Kidney (tissue), 13 donors: ENCODE measurements at regions not wholly inside any gene's neighbourhood (a gene's known extent, or its start where the extent isn't known, plus 50 kb on each side); places are given as distances from the start of the nearest gene placed in this dataset.

Experiments
- DNase-seq, 5 donors: peaks; one replicate each; pipeline ENCODE4 v3.0.0-alpha.2; 2013 to 2020
- FAIRE-seq: peaks from 2 replicates; lab custom pipeline; 2012; peaks lifted over from hg19 to GRCh38; lab: Jason Lieb, UNC
- H3K27ac ChIP-seq, 2 donors: one replicate each; pipeline ENCODE4 v1.7.0; 2013; ENCODE audit warnings: low read depth in 2 of 2, low read length in 2 of 2, inconsistent platforms in 1 of 2
- H3K27me3 ChIP-seq: one replicate; pipeline ENCODE4 v1.7.1; 2013; ENCODE audit warnings: low read length, inconsistent platforms; ENCODE audit not compliant: control insufficient read depth, insufficient read depth
- H3K36me3 ChIP-seq, 3 donors: one replicate each; pipeline versions ENCODE4 v1.7.0 to v1.7.1; 2013; ENCODE audit warnings: low read length in 3 of 3, control low read depth in 1 of 3, inconsistent platforms in 1 of 3; ENCODE audit not compliant: insufficient read depth in 3 of 3, control insufficient read depth in 2 of 3
- H3K4me1 ChIP-seq, 3 donors: one replicate each; pipeline versions ENCODE4 v1.7.0 to v1.7.1; 2013; ENCODE audit warnings: low read length in 3 of 3, inconsistent platforms in 1 of 3, low read depth in 1 of 3; ENCODE audit not compliant: control insufficient read depth in 2 of 3, insufficient read depth in 2 of 3
- H3K4me3 ChIP-seq, 3 donors: one replicate each; pipeline versions ENCODE4 v1.7.0 to v1.8.1; 2013; ENCODE audit warnings: low read length in 3 of 3, control low read depth in 1 of 3, inconsistent platforms in 1 of 3
- H3K9ac ChIP-seq, 3 donors: one replicate each; pipeline versions ENCODE4 v1.7.0 to v1.7.1; 2013; ENCODE audit warnings: low read length in 3 of 3, control low read depth in 1 of 3, inconsistent platforms in 1 of 3
- H3K9me3 ChIP-seq, 3 donors: one replicate each; pipeline versions ENCODE4 v1.7.0 to v1.7.1; 2013; ENCODE audit warnings: low read length in 3 of 3, control low read depth in 1 of 3, inconsistent platforms in 1 of 3; ENCODE audit not compliant: control insufficient read depth in 2 of 3, insufficient read depth in 1 of 3
- intact Hi-C: fragments of 100-400 bp; cut with DNase I; formaldehyde crosslinking; loops from one replicate; pipeline ENCODE4 v1.11.1; 2022
- TF ChIP-seq, protein P1 (sequence below): IDR thresholded peaks from 3 replicates; pipeline ENCODE4 v1.5.1; 2012; ENCODE audit warnings: mild to moderate bottlenecking, moderate library complexity, borderline replicate concordance; ENCODE audit not compliant: insufficient read depth; ENCODE audit errors: extremely low read depth
- donor health status: control.
- donor health status: control.
- donor health status: control.
- donor health status: control.
- donor health status: control.
- donor health status: DM: yes; HTN: yes; CAD: no.
- donor health status: Normal renal cell carcinoma (clear cell type).

GRCh38 chr11:119810478-119811232 lies 81.7 kb upstream of the NECTIN1 start:
- intact Hi-C loops = no loop called here
- no peak for FAIRE-seq
- Histone ChIP-seq H3K27me3 (no peaks in the 10 kb centered on the region), H3K4me1 (no peaks in the 10 kb centered on the region), H3K27ac (no peak overlapping the region), H3K36me3 (no peaks in the 10 kb centered on the region), H3K4me3 (no peak overlapping the region), H3K9ac (no peak overlapping the region), H3K9me3 (peaks cover 0 to 5% (median 0%) of the 10 kb centered on the region in 3 donors)
- TF ChIP-seq, protein P1, sequence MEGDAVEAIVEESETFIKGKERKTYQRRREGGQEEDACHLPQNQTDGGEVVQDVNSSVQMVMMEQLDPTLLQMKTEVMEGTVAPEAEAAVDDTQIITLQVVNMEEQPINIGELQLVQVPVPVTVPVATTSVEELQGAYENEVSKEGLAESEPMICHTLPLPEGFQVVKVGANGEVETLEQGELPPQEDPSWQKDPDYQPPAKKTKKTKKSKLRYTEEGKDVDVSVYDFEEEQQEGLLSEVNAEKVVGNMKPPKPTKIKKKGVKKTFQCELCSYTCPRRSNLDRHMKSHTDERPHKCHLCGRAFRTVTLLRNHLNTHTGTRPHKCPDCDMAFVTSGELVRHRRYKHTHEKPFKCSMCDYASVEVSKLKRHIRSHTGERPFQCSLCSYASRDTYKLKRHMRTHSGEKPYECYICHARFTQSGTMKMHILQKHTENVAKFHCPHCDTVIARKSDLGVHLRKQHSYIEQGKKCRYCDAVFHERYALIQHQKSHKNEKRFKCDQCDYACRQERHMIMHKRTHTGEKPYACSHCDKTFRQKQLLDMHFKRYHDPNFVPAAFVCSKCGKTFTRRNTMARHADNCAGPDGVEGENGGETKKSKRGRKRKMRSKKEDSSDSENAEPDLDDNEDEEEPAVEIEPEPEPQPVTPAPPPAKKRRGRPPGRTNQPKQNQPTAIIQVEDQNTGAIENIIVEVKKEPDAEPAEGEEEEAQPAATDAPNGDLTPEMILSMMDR = no peak
- DNase-seq = no peak

DNA sequence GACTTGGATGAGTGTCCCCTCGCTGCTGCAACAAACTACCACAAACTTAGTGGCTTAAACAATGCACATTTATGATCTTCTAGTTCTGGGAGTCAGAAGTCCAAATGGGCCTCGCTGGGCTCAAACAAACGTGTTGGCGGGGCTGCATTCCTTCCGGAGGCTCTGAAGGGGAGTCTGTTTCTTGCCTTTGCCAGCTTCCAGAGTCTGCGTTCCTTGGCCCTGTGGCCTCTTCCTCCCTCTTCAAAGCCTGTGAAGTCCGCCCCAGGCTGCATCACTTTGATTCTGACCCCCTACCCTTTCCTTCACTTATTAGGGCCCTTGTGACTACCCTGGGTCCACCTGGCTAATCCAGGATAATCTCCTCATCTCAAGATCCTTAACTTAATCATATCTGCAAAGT lies 80.3 kb upstream of the NECTIN1 start:
- Histone ChIP-seq H3K9me3 (peaks cover 0 to 5% (median 0%) of the 10 kb centered on the region in 3 donors), H3K36me3 (no peaks in the 10 kb centered on the region), H3K9ac (no peak overlapping the region), H3K4me1 (no peaks in the 10 kb centered on the region), H3K4me3 (no peak overlapping the region), H3K27me3 (no peaks in the 10 kb centered on the region), H3K27ac (no peak overlapping the region)
- intact Hi-C loops = no loop called here
- DNase-seq (no peak), FAIRE-seq (no peak)
- TF ChIP-seq, protein P1 = no peak

DNA sequence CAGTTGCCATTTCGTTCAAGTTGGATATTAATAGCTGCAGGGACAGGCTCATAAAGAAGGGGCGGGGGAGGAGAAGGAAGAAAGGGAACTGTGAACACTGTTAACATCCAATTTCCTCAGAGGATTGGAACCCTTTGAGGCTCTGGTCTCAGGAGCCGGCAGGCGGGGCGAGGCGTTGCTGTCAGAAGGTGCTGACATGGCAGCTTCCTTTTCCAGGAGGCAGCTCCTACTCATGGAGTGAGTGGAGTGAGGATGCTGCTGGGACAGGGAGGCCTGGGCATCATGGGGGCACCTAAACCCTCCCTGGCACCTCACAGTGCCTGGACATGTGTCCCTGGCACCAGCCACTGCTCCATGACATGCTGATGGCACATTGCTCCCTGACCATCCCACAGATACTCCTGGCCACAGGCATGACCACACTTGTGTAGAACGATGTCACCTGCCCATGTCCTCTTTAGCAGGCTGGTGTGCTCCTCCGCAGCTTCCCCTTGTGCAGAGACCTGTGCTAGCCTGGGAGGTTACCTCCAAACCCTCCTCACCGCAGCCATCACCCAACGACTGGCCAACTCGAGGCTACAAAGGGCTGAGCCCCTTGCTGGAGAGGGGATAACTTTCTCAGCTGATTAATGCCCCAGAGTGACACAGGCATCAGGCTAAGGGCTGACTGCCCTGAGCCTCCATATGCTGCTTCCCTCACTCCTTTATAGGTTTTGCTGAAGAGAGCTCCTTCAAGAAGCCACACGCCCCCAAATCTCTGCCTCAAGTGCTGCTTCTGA lies 79.6 kb upstream of the NECTIN1 start:
- H3K27me3 ChIP-seq = no peaks in the 10 kb centered on the region
- no peak overlapping the region for H3K27ac ChIP-seq
- intact Hi-C loops = no loop called here
- FAIRE-seq (no peak), DNase-seq (no peak)
- H3K36me3 ChIP-seq = no peaks in the 10 kb centered on the region
- no peak overlapping the region for H3K9ac ChIP-seq
- TF ChIP-seq, protein P1 = no peak
- no peaks in the 10 kb centered on the region for H3K4me1 ChIP-seq
- no peaks in the 10 kb centered on the region for H3K9me3 ChIP-seq
- no peak overlapping the region for H3K4me3 ChIP-seq
